ENCODE measurements at regions not wholly inside any gene's neighbourhood (a gene's known extent, or its start where the extent isn't known, plus 50 kb on each side); places are given as distances from the start of the nearest gene placed in this dataset.

DNA sequence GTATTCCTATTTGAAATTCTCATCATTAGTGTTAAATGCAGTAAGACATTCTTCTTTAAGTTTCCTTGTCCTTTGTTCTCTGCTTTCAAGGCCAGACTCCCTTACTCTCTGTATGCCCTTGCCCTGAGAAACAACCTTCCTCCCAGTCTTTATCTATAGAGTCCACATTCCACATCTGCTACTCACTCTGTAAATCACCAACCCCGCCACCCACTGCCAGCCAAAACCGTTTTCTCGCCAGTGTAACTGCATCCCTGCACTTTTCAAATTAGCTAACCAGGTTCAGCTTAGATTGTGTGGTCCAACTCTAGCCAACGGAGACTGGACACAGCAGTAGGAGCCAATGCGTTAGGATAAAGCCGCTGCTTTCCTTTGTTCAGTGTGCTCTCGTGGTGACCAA, 402.4 kb upstream of the PDZRN3 start:
- no peak for TF ChIP-seq POLR2A (IDR thresholded peaks at IDR 0.05; ENCODE audit: low read depth)
- TF ChIP-seq POLR2AphosphoS5 (IDR thresholded peaks at IDR 0.05): no peak
- TF ChIP-seq, protein P1, sequence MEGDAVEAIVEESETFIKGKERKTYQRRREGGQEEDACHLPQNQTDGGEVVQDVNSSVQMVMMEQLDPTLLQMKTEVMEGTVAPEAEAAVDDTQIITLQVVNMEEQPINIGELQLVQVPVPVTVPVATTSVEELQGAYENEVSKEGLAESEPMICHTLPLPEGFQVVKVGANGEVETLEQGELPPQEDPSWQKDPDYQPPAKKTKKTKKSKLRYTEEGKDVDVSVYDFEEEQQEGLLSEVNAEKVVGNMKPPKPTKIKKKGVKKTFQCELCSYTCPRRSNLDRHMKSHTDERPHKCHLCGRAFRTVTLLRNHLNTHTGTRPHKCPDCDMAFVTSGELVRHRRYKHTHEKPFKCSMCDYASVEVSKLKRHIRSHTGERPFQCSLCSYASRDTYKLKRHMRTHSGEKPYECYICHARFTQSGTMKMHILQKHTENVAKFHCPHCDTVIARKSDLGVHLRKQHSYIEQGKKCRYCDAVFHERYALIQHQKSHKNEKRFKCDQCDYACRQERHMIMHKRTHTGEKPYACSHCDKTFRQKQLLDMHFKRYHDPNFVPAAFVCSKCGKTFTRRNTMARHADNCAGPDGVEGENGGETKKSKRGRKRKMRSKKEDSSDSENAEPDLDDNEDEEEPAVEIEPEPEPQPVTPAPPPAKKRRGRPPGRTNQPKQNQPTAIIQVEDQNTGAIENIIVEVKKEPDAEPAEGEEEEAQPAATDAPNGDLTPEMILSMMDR (IDR thresholded peaks at IDR 0.05): no peak
- TF ChIP-seq EP300 (IDR thresholded peaks at IDR 0.05): no peak
- intact Hi-C loops (cut with DNase I): no loop called here
- no peak for DNase-seq (ENCODE audit: extremely low spot score)
- H3K36me3 ChIP-seq: no peaks in the 10 kb centered on the region
- no peaks in the 10 kb centered on the region for H3K4me1 ChIP-seq
- no peaks in the 10 kb centered on the region for H3K9me3 ChIP-seq
- no peaks in the 10 kb centered on the region for H3K27me3 ChIP-seq
- H3K4me3 ChIP-seq: no peak overlapping the region
- no peak overlapping the region for H3K27ac ChIP-seq (replicated peaks in 1 of 4)
- WGBS: 84% methylated on average over 7 of the region's 7 CpGs

- H3K4me3 ChIP-seq: no peak overlapping the region
- WGBS: 91% methylated on average over 2 of the region's 2 CpGs
- H3K27me3 ChIP-seq: no peaks in the 10 kb centered on the region
- no peaks in the 10 kb centered on the region for H3K4me1 ChIP-seq
- H3K27ac ChIP-seq (replicated peaks in 1 of 4): no peak overlapping the region
- no peaks in the 10 kb centered on the region for H3K36me3 ChIP-seq
- TF ChIP-seq POLR2A (IDR thresholded peaks at IDR 0.05; ENCODE audit: low read depth) (no peak), POLR2AphosphoS5 (IDR thresholded peaks at IDR 0.05) (no peak), EP300 (IDR thresholded peaks at IDR 0.05) (no peak)
- TF ChIP-seq, protein P1 (IDR thresholded peaks at IDR 0.05): no peak
- H3K9me3 ChIP-seq: no peaks in the 10 kb centered on the region
- intact Hi-C loops (cut with DNase I): no loop called here
- no peak for DNase-seq (ENCODE audit: extremely low spot score)
Measured at GRCh38 chr3:74023395-74023794, 398.7 kb upstream of the PDZRN3 start.

- 70% methylated on average over 2 of the region's 2 CpGs for WGBS
- intact Hi-C loops (cut with DNase I): no loop called here
- TF ChIP-seq EP300 (IDR thresholded peaks at IDR 0.05) (no peak), POLR2AphosphoS5 (IDR thresholded peaks at IDR 0.05) (no peak), POLR2A (IDR thresholded peaks at IDR 0.05; ENCODE audit: low read depth) (no peak)
- TF ChIP-seq, protein P1 (IDR thresholded peaks at IDR 0.05): no peak
- no peaks in the 10 kb centered on the region for H3K36me3 ChIP-seq
- no peak for DNase-seq (ENCODE audit: extremely low spot score)
- H3K9me3 ChIP-seq: no peaks in the 10 kb centered on the region
- no peak overlapping the region for H3K27ac ChIP-seq (replicated peaks in 1 of 4)
- no peaks in the 10 kb centered on the region for H3K4me1 ChIP-seq
- no peaks in the 10 kb centered on the region for H3K27me3 ChIP-seq
- H3K4me3 ChIP-seq: no peak overlapping the region
Measured at GRCh38 chr3:74021449-74021848, 396.7 kb upstream of the PDZRN3 start.

GRCh38 chr3:74009961-74010844, 385.5 kb upstream of the PDZRN3 start:
- DNase-seq (ENCODE audit: extremely low spot score): no peak
- H3K27me3 ChIP-seq: no peaks in the 10 kb centered on the region
- H3K9me3 ChIP-seq: no peaks in the 10 kb centered on the region
- no peak overlapping the region for H3K4me3 ChIP-seq
- H3K27ac ChIP-seq (replicated peaks in 1 of 4): no peak overlapping the region
- H3K4me1 ChIP-seq: no peaks in the 10 kb centered on the region
- H3K36me3 ChIP-seq: no peaks in the 10 kb centered on the region
- intact Hi-C loops (cut with DNase I): no loop called here
- no peak for TF ChIP-seq POLR2A (IDR thresholded peaks at IDR 0.05; ENCODE audit: low read depth)
- TF ChIP-seq POLR2AphosphoS5 (IDR thresholded peaks at IDR 0.05): no peak
- no peak for TF ChIP-seq EP300 (IDR thresholded peaks at IDR 0.05)
- TF ChIP-seq, protein P1 (IDR thresholded peaks at IDR 0.05): no peak
- 66% methylated on average over 4 of the region's 4 CpGs for WGBS
